ENCODE measurements at regions not wholly inside any gene's neighbourhood (a gene's known extent, or its start where the extent isn't known, plus 50 kb on each side); places are given as distances from the start of the nearest gene placed in this dataset.

DNA sequence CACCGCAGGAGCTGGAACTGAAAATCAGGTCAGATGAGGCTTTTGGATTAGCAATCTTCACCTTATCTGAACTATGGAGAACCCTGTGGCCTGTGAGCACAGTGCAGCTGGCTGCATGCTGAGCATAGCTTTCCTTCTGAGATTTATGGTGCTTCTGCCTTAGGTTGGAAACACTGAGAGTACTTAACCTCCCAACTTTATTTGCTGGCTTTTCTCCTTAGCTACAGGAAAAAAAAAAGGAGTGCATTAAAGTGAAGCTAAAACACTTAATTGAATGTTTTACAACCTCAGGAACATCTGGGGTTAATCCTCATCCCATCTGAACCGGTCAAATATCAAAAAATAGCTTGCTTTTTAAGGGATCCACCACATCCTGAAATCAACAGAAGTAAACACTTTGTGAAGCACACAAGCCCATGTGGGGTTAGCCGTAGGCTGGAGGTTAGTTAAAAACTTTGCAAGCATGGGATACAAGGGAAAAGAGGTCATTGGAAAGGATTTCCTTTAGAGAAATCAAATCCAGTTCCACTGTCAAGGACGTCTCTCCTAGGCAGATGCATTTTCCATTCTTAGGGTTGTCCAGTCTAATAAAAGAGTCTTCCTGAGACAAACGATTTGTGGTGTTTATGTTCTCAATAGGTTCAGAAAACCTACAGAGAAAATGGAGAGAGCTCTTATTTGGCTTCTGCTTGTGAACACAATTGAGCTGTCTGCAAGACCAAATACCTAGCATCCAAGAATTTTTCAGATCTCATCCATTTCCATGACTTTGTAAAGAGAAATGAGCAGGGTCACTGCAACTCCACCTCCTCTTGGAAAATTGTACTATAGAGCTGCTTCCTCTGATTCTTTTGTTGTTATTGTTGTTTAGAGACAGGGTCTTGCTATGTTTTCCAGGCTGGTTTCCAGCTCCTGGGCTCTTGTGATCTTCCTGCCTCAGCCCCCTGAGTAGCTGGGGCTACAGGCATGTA is 470.4 kb upstream of the IGFBP3 start:
- TF ChIP-seq, protein P1, sequence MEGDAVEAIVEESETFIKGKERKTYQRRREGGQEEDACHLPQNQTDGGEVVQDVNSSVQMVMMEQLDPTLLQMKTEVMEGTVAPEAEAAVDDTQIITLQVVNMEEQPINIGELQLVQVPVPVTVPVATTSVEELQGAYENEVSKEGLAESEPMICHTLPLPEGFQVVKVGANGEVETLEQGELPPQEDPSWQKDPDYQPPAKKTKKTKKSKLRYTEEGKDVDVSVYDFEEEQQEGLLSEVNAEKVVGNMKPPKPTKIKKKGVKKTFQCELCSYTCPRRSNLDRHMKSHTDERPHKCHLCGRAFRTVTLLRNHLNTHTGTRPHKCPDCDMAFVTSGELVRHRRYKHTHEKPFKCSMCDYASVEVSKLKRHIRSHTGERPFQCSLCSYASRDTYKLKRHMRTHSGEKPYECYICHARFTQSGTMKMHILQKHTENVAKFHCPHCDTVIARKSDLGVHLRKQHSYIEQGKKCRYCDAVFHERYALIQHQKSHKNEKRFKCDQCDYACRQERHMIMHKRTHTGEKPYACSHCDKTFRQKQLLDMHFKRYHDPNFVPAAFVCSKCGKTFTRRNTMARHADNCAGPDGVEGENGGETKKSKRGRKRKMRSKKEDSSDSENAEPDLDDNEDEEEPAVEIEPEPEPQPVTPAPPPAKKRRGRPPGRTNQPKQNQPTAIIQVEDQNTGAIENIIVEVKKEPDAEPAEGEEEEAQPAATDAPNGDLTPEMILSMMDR (conservative IDR thresholded peaks at IDR 0.05; ENCODE audit: low read length) = no peak
- no peak for TF ChIP-seq EZH2phosphoT487 (IDR thresholded peaks at IDR 0.05; ENCODE audit: borderline replicate concordance)
